Fibroblast of villous mesenchyme (primary cell): ENCODE measurements at regions not wholly inside any gene's neighbourhood (a gene's known extent, or its start where the extent isn't known, plus 50 kb on each side); places are given as distances from the start of the nearest gene placed in this dataset.

Source experiments
- DNase-seq: peaks from one replicate; pipeline ENCODE4 v3.0.0-alpha.2; 2010; ENCODE audit warnings: low read depth
- H3K4me3 ChIP-seq: 2 replicates; pipeline ENCODE4 v1.5.1; 2011; ENCODE audit warnings: low read depth, mild to moderate bottlenecking, low read length
- CTCF ChIP-seq: IDR thresholded peaks from 2 replicates; pipeline ENCODE4 v1.5.1; 2012; ENCODE audit warnings: low read depth, mild to moderate bottlenecking, low read length; ENCODE audit not compliant: insufficient read depth

DNA sequence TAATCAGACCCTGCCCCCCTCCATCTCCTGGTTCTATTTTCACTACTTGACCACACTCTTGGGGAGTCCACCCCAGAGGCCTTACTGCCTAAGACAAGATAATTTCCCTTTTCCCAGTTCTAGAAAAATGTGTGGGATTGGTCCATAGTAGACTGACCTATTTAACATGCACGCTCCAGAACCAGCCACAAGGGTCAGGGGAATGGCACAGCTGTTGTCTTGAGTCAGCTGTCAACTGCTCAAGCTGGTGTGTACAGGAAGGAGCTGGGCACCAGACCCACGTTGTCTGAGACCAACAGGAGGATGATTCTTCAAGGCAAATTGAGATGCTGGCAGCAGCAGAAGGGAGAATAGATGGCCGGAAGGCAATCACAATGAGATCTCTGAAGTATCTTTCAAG, 280.5 kb downstream of the UQCRFS1 start:
- H3K4me3 ChIP-seq = no peak overlapping the region
- no peak for TF ChIP-seq CTCF

GRCh38 chr19:28929006-28929405, 283.9 kb downstream of the UQCRFS1 start:
- DNase-seq = no peak
- H3K4me3 ChIP-seq = no peak overlapping the region
- TF ChIP-seq CTCF = no peak

More for the DNA sequence above, 280.5 kb downstream of the UQCRFS1 start:
- DNase-seq = no peak

DNA sequence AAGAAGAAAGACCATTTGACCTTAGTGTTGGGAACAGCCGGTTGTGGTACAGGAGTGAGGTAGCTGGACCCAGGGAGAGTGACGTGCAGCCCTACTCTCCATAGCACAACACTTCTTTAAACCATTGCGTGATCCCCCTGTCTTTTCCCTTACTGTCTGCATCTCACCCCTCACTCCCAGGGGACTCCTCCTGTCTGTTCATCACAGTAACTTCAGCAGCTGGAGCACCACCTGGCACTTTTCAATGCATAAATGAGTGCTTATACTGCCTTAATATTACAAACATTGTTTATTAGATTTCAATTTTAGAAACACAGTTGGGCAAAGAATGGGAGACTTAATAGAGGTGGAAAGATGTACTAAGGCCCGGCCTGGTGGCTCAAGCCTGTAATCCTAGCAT, 285.5 kb downstream of the UQCRFS1 start:
- TF ChIP-seq CTCF = no peak
- H3K4me3 ChIP-seq = no peak overlapping the region
- no peak for DNase-seq

DNA sequence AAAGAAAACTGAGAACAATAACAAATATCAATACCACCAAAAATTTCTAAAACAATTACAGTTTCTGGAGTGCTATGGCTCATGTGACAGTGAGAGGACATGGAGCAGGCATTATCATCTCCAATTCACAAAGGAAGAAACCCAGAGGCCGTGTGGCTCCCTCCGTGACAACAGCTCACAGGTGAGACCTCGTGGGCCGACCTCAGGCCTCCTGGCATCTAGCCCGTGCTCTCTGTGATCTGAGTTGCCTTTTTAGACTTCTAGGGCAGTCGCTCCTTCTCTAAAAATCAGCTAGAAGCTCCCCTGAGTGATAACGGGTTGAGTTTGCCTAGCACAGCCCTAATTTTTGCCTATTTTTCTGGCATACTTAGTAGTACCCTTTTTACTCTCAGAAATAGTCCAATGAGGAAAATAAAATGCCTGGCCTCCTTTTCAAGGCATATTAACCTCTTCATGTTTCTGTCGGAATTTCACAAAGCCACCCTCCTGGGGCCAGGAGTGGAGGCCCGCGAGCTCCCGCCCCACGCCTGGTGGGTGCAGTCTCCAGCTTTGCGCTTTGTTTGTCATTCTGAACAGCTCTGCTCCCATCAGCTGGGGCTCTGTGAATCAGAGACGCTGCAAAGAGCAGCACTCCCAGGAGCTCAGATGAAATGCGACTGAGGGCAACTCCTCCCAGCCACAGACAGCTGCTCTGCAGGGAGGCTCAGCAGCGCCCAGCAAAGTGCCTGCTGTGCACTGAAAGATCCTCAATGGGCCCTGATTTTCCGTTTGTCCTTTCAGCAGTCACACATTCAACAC, 292.5 kb downstream of the UQCRFS1 start:
- no peak for DNase-seq
- no peak overlapping the region for H3K4me3 ChIP-seq
- TF ChIP-seq CTCF = no peak

DNA sequence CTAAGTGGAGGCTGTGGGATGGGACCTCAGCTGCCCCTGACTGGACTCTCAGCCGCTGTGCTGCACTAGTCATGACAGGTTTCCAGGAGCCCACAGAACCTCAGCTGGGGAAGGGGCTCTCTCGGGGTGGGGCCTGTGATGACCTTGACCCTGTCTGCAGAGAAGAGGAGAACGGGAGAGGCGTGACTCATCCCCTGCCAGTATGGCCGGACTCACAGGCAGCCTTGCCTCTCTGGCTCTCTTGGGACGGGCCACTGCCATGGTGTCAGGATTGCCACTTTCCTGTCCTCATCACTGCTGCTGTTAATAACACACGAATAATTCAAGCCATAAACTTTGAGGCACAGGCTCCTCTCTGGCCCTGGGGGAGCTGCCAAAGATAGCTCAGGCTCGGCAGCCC, 295.3 kb downstream of the UQCRFS1 start:
- DNase-seq = no peak
- H3K4me3 ChIP-seq = no peak overlapping the region
- TF ChIP-seq CTCF = no peak

DNA sequence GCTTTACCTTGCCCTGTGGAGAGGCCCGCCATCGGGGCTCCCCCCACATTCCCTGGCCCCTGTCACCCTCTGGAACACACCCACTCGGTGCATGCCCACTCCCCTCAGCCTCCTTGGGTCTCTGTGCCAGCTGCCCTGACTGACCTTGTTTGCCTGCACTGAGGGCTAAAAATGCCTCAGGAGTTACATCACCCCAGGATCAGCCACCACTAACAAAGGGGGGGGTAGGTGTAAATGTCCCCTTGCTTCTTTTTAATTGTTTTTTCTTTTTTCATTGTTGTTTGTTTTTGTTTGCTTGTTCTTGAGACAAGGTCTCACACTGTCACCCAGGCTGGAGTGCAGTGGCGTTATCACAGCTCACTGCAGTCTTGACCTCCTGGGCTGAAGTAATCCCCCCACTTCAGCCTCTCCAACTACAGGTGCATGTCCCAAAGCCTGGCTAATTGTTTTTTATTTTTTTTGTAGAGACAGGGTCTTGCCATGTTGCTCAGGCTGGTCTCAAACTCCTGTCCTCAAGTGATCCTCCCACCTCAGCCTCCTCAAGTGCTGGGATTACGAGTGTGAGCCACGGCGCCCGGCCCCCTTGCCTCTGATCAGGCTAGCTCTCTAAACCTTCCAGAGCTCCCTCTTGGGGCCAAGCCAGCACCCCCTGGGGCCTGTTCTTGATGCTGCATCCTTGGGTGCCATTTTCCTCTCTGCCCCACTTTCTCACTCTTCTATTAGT, 297.1 kb downstream of the UQCRFS1 start:
- no peak for DNase-seq
- TF ChIP-seq CTCF = no peak
- no peak overlapping the region for H3K4me3 ChIP-seq

- no peak for DNase-seq
- no peak for TF ChIP-seq CTCF
- no peak overlapping the region for H3K4me3 ChIP-seq
These were observed 297.7 kb downstream of the UQCRFS1 start for GRCh38 chr19:28915202-28915601.
